Activated CD8-positive, alpha-beta memory T cell treated with anti-CD3 and anti-CD28 coated beads, Interleukin-2, amount 50 U/mL, for 48 hours (primary cell): ENCODE measurements at regions not wholly inside any gene's neighbourhood (a gene's known extent, or its start where the extent isn't known, plus 50 kb on each side); places are given as distances from the start of the nearest gene placed in this dataset.

ENCODE experiments used
- DNase-seq: peaks from one replicate; pipeline ENCODE4 v3.0.0-alpha.2; 2020

GRCh38 chr2:196249171-196249570, 77.8 kb upstream of the STK17B start:
- no peak for DNase-seq

GRCh38 chr2:196249860-196250259, 78.5 kb upstream of the STK17B start:
- no peak for DNase-seq

- DNase-seq = no peak
Measured at GRCh38 chr2:196251132-196251531, 79.8 kb upstream of the STK17B start.

DNA sequence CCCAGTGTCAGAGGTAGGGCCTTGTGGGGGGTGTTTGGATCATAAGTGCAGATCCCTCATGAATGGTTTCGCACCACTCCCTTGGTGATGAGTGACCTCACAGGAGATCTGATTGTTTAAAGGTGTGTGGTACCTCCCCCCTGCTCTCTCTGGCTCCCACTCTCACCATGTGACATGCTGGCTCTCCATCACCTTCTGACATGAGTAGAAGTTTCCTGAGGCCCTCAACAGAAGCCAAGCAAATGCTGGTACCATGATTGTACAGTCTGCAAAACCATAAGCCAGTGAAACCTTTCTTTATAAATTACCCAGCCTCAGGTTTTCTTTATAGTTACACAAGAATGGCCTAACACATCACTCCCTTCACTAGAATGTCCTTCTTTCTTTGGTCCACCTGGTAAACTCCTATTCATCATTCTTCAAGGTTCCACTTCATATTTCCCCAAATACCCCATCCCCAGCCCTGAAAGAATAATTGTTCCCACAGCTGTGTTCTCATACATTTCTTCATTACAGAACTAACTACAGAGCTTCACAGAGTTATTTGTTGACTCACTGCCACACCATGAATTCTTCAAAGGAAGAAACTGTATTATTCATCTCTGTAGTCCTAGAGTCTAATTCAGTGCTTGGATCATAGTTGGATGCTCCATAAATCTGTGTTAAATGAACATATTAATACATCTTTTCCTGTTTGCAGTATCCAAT, 81.2 kb upstream of the STK17B start:
- DNase-seq = no peak

- DNase-seq = no peak
Measured at GRCh38 chr2:196253116-196253480, 81.7 kb upstream of the STK17B start.

- DNase-seq = no peak
Measured at GRCh38 chr2:196256585-196256984, 85.2 kb upstream of the STK17B start.

GRCh38 chr2:196257086-196257485, 85.7 kb upstream of the STK17B start:
- DNase-seq = no peak

GRCh38 chr2:196258407-196258806, 87.0 kb upstream of the STK17B start:
- no peak for DNase-seq

- no peak for DNase-seq
Measured at GRCh38 chr2:196259507-196260481, 88.4 kb upstream of the STK17B start.

GRCh38 chr2:196260546-196260945, 89.2 kb upstream of the STK17B start:
- no peak for DNase-seq

DNA sequence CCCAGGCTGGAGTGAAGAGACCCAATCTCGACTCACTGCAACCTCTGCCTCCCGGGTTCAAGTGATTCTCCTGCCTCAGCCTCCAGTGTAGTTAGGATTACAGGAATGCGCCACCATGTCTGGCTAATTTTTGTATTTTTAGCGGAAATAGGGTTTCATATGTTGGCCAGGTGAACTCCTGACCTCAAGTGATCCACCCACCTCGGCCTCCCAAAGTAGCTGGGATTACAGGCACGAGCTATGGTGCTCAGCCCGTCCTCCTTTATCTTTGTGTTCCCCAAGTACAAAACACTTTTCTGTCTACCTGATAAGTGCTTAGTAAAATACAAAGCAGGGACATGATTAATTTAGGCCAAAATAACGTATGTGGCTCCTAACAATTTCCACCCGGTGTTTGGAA, 91.2 kb upstream of the STK17B start:
- DNase-seq = no peak

DNA sequence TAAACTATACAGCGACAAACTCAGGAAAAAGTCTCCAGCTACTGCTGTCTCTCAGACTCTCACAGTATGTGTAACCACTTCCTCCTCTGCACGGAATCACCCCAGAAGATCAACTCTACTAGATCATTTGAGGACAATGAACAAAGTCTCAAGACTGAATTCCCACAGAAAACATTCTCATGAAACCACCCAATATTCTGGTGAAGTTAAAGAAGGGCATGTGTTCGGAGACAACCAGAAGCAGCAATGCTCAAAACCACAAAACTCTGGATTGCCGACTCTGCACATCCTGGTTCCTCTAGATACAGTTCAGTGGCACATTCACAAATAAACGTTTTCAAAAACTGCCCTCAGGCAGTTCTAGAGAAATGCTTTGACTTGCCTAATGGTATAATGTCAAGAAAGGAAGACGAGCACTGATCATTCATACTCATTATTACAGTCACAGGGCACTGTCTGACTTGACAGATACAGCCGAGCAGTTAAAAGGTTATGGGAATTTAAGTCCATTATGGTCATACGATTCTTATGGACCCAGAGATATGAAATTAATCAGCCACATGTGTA, 91.9 kb upstream of the STK17B start:
- no peak for DNase-seq

DNA sequence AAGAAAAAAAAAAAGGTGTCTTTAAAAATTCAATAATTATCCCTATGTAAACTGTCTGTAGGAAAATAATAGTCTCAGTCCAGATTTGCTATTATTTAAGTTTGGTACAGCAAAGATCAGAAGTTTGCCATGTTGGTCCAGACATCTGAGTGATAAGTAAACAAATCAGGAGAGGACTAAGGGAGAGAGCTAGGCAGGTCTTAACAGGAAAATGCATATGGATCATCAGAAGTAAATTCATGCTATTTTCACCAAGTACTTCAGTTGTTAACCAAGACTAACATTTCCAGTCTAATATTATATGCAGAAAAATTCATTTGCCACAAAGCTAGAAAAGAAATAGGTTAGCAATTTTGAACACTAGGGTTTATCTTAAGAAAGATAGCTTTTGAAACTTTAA, 95.0 kb upstream of the STK17B start:
- no peak for DNase-seq

GRCh38 chr2:196266855-196267254, 95.5 kb upstream of the STK17B start:
- DNase-seq = no peak

- DNase-seq = no peak
Measured at GRCh38 chr2:196268025-196268424, 96.6 kb upstream of the STK17B start.

DNA sequence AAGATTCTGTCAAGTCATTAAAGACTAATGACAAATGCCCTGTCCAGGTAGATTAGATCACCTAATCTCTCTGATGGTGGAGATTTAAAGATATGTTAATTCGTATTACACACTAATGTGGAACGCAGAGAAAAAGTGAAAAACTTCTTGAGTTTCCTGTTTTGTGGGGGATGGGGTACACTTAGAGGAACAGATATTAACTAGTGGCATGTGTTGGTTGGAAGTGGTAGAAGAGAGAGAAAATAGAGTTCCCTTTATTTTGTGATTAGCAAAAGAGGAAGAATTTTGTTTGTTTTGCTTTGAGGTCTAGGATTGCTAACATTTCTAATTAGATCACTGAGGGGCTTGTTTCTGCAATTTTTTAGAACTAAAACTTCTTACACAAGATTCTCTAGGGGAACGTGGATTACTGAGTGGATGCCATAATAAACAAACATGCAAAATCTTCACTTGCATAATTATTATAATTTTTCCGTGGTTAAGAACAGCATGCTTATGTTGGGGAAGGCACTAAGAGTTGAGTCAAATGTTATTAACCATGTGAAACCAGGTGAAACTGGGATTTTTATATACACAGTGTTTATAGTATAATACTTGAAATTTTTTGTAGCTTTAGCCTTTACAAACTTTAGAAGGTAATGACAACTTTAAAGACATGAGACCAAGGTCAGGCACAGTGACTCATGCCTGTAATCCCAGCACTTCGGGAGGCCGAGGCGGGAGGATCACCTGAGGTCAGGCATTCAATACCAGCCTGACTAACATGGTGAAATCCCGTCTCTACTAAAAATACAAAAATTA, 97.4 kb upstream of the STK17B start:
- no peak for DNase-seq

- DNase-seq = no peak
Measured at GRCh38 chr2:196271795-196272194, 100.4 kb upstream of the STK17B start.

GRCh38 chr2:196274387-196274809, 103.0 kb upstream of the STK17B start:
- no peak for DNase-seq

- no peak for DNase-seq
Measured at GRCh38 chr2:196275646-196276352, 104.4 kb upstream of the STK17B start.

GRCh38 chr2:196276421-196276820, 105.0 kb upstream of the STK17B start:
- no peak for DNase-seq

- DNase-seq = no peak
Measured at GRCh38 chr2:196277002-196277401, 105.6 kb upstream of the STK17B start.

- DNase-seq = peak; percentile 71
Measured at GRCh38 chr2:196278491-196278911, 107.1 kb upstream of the STK17B start.
